ENCODE measurements at regions not wholly inside any gene's neighbourhood (a gene's known extent, or its start where the extent isn't known, plus 50 kb on each side); places are given as distances from the start of the nearest gene placed in this dataset.

DNA sequence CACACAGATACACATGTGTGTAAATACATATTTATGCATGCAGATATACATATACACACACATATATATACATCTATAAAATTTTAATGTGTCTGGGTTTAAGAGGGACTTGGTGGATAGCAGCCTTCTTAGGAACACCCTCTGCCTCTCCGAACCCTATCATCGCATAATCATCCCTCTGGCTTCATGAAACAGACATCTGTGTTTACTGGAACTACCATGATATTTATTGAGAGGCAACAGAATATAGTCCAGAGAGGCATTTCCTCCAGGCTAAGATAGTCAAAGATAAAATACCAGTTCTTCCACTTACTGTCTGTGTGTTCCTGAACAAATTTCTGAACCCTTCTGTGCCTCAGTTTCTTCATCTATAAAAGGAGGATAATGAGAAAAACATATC, 239.0 kb upstream of the FANCL start:
- intact Hi-C loops (cut with DNase I): no loop called here
- no peaks in the 10 kb centered on the region for H3K9me3 ChIP-seq

DNA sequence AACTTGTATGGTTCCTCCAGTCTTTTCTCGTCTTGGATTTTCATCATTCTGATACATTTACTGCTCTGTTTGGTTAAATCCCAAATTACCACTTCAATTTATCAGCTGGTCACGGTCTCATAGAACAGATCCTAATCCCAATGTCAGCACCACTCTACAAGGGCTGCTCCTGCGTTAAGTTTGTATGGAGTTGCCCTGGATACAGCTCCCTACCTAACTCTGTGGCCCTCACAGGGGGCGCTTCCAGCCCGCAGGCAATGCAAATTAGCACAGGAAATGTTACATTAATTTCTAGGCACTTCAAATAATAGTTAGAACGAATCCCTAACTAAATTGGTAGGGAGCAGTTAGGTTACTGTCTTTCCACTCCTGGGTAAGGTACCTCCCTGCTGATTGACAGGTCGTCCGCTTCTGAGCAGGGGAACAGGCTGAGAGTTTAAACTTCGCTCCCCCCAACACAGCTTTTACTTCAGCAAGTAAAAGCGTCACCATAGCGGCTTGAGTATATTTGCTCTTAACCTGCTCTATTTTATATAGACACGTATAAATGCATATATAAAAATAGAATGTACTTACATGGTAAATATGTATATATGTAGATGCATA, 238.5 kb upstream of the FANCL start:
- TF ChIP-seq, protein P1, sequence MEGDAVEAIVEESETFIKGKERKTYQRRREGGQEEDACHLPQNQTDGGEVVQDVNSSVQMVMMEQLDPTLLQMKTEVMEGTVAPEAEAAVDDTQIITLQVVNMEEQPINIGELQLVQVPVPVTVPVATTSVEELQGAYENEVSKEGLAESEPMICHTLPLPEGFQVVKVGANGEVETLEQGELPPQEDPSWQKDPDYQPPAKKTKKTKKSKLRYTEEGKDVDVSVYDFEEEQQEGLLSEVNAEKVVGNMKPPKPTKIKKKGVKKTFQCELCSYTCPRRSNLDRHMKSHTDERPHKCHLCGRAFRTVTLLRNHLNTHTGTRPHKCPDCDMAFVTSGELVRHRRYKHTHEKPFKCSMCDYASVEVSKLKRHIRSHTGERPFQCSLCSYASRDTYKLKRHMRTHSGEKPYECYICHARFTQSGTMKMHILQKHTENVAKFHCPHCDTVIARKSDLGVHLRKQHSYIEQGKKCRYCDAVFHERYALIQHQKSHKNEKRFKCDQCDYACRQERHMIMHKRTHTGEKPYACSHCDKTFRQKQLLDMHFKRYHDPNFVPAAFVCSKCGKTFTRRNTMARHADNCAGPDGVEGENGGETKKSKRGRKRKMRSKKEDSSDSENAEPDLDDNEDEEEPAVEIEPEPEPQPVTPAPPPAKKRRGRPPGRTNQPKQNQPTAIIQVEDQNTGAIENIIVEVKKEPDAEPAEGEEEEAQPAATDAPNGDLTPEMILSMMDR (IDR thresholded peaks at IDR 0.05): no peak
- no peak for DNase-seq
- H3K4me3 ChIP-seq: no peak overlapping the region
- H3K36me3 ChIP-seq: no peaks in the 10 kb centered on the region
- no peak overlapping the region for H3K27ac ChIP-seq
- H3K9ac ChIP-seq (ENCODE audit: low read depth in 2 of 2, low read length in 2 of 2): no peak overlapping the region
- no peaks in the 10 kb centered on the region for H3K9me3 ChIP-seq
- intact Hi-C loops (cut with DNase I): no loop called here
- H3K4me1 ChIP-seq: no peaks in the 10 kb centered on the region
- H3K27me3 ChIP-seq: no peaks in the 10 kb centered on the region

More for the DNA sequence above, 239.0 kb upstream of the FANCL start:
- H3K36me3 ChIP-seq: no peaks in the 10 kb centered on the region
- TF ChIP-seq, protein P1 (IDR thresholded peaks at IDR 0.05): no peak
- no peaks in the 10 kb centered on the region for H3K4me1 ChIP-seq
- no peak for DNase-seq
- H3K9ac ChIP-seq (ENCODE audit: low read depth in 2 of 2, low read length in 2 of 2): no peak overlapping the region
- no peak overlapping the region for H3K4me3 ChIP-seq
- H3K27ac ChIP-seq: no peak overlapping the region
- no peaks in the 10 kb centered on the region for H3K27me3 ChIP-seq

DNA sequence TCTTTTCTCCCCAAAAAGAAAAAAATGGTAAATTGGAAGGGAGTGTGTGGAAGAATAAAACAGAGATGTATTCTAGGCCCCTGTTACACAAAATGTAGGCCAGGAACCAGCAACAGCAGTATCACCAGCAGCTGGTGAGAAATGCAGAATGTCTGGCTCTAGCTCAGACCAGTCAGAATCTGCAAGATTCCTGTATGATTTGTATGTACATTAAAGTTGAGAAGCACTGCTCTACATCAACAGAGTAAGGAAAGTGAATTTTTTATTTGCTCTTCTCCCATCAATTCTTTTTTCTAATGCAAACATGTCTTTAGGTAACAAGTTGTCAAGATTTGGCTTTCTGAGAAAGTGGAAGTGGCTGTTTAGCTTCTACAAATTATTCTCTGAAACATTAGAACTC, 235.4 kb upstream of the FANCL start:
- H3K9ac ChIP-seq (ENCODE audit: low read depth in 2 of 2, low read length in 2 of 2): no peak overlapping the region
- H3K27ac ChIP-seq: no peak overlapping the region
- H3K4me1 ChIP-seq: no peaks in the 10 kb centered on the region
- intact Hi-C loops (cut with DNase I): no loop called here
- no peak overlapping the region for H3K4me3 ChIP-seq
- no peaks in the 10 kb centered on the region for H3K27me3 ChIP-seq
- TF ChIP-seq, protein P1 (IDR thresholded peaks at IDR 0.05): no peak
- no peaks in the 10 kb centered on the region for H3K36me3 ChIP-seq
- no peak for DNase-seq
- no peaks in the 10 kb centered on the region for H3K9me3 ChIP-seq

DNA sequence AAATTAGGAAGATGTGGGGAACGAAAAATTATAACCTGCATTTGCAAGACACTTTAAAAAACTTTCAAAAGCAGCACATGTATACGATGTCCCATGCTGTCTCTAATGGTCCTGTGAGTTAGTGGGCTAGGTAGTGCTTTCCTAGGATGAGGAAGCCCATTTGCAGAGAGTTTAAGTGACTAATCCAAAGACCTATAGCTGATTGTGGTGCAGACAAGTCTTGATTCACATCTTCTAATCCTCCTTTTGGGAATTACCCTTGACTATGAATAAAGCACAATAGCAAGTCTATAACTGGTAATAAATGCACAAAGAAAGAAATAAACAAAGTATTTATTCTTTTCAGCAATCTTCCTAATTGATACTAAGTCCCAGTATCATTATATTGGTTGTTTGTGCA, 234.6 kb upstream of the FANCL start:
- no peaks in the 10 kb centered on the region for H3K27me3 ChIP-seq
- no peaks in the 10 kb centered on the region for H3K9me3 ChIP-seq
- intact Hi-C loops (cut with DNase I): no loop called here
- no peaks in the 10 kb centered on the region for H3K36me3 ChIP-seq
- H3K4me3 ChIP-seq: no peak overlapping the region
- no peak for DNase-seq
- H3K27ac ChIP-seq: no peak overlapping the region
- no peak overlapping the region for H3K9ac ChIP-seq (ENCODE audit: low read depth in 2 of 2, low read length in 2 of 2)
- TF ChIP-seq, protein P1 (IDR thresholded peaks at IDR 0.05): no peak
- no peaks in the 10 kb centered on the region for H3K4me1 ChIP-seq

DNA sequence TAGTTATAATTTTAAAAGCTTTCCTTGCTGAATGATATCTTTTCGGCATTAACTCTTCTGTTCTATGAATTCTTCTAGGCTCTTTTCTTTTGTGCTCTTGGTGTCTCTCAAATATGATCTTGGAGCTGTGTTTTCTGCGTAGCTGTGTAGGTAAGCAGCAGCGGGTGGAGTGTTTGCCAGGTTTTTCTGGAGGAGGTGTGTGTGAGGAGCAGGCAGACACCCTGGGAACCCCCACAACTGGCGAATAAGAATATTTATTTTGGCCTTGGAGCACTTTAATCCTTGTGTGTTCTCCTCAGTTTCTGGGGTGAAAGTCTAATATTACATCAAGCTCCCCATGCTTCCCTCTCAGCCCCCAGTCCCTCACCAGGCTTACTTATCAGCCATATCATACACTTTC, 232.0 kb upstream of the FANCL start:
- Histone ChIP-seq H3K4me1 (no peaks in the 10 kb centered on the region), H3K36me3 (no peaks in the 10 kb centered on the region), H3K27ac (no peak overlapping the region), H3K27me3 (no peaks in the 10 kb centered on the region), H3K9me3 (no peaks in the 10 kb centered on the region), H3K9ac (ENCODE audit: low read depth in 2 of 2, low read length in 2 of 2) (no peak overlapping the region), H3K4me3 (no peak overlapping the region)
- TF ChIP-seq, protein P1 (IDR thresholded peaks at IDR 0.05): no peak
- intact Hi-C loops (cut with DNase I): no loop called here
- no peak for DNase-seq
